HG02938 (cell line): ENCODE measurements at regions not wholly inside any gene's neighbourhood (a gene's known extent, or its start where the extent isn't known, plus 50 kb on each side); places are given as distances from the start of the nearest gene placed in this dataset.
"Not testable (repeated sequence)": the region's sequence is repeated elsewhere in the genome, so short reads cannot be mapped to it uniquely, and the experiment has no call there.

Source experiments
- ATAC-seq: cut with Tn5 transposase; IDR thresholded peaks from one replicate; pipeline ENCODE4 v1.9.1; 2021; ENCODE audit warnings: mild to moderate bottlenecking, moderate library complexity; ENCODE audit not compliant: unreplicated experiment

- ATAC-seq = no peak
These were observed 260.5 kb upstream of the CHRM3 start for GRCh38 chr1:239125893-239126292.

- no peak for ATAC-seq
These were observed 261.3 kb upstream of the CHRM3 start for GRCh38 chr1:239125027-239125426.

- ATAC-seq = no peak
These were observed 263.1 kb upstream of the CHRM3 start for GRCh38 chr1:239123260-239123659.

- no peak for ATAC-seq
These were observed 274.1 kb upstream of the CHRM3 start for GRCh38 chr1:239112101-239112935.

GRCh38 chr1:239107676-239108075 is 278.7 kb upstream of the CHRM3 start:
- ATAC-seq = no peak

GRCh38 chr1:239106689-239107088 is 279.7 kb upstream of the CHRM3 start:
- not testable (repeated sequence) for ATAC-seq

GRCh38 chr1:239098400-239099037 is 287.8 kb upstream of the CHRM3 start:
- no peak for ATAC-seq

GRCh38 chr1:239091537-239091936 is 294.8 kb upstream of the CHRM3 start:
- no peak for ATAC-seq

GRCh38 chr1:239084459-239085080 is 301.8 kb upstream of the CHRM3 start:
- ATAC-seq = no peak

- ATAC-seq = not testable (repeated sequence)
These were observed 304.4 kb upstream of the CHRM3 start for GRCh38 chr1:239081947-239082346.

GRCh38 chr1:239067480-239067879 is 318.9 kb upstream of the CHRM3 start:
- ATAC-seq = no peak

GRCh38 chr1:239067058-239067457 is 319.3 kb upstream of the CHRM3 start:
- no peak for ATAC-seq

GRCh38 chr1:239061770-239062169 is 324.6 kb upstream of the CHRM3 start:
- ATAC-seq = no peak

- no peak for ATAC-seq
These were observed 328.2 kb upstream of the CHRM3 start for GRCh38 chr1:239058190-239058589.

GRCh38 chr1:239056940-239057339 is 329.4 kb upstream of the CHRM3 start:
- ATAC-seq = no peak

GRCh38 chr1:239053279-239053678 is 333.1 kb upstream of the CHRM3 start:
- ATAC-seq = no peak

- ATAC-seq = no peak
These were observed 336.8 kb upstream of the CHRM3 start for GRCh38 chr1:239049571-239049970.

- ATAC-seq = no peak
These were observed 341.5 kb upstream of the CHRM3 start for GRCh38 chr1:239044829-239045228.

GRCh38 chr1:239040523-239040922 is 345.8 kb upstream of the CHRM3 start:
- ATAC-seq = no peak

GRCh38 chr1:239031310-239031709 is 355.1 kb upstream of the CHRM3 start:
- no peak for ATAC-seq

- ATAC-seq = no peak
These were observed 360.2 kb upstream of the CHRM3 start for GRCh38 chr1:239025997-239026694.
